OCI-LY7 (cell line): ENCODE measurements at regions not wholly inside any gene's neighbourhood (a gene's known extent, or its start where the extent isn't known, plus 50 kb on each side); places are given as distances from the start of the nearest gene placed in this dataset.

Experiments used
- BruUV-seq: library from RNA; stranded (reverse); fragments of 400-500 nt; replicated peaks from 2 replicates; lab custom pipeline; 2021; lab: Mats Ljungman, UMichigan
- CTCF ChIA-PET: fragments of 300-600 bp; sonication (Branson Sonifier 250); formaldehyde crosslinking; loops from one replicate; lab custom pipeline; 2022; ENCODE audit warnings: antibody characterized with exemption; ENCODE audit not compliant: unreplicated experiment; lab: Charles Lee
- POLR2A ChIA-PET: fragments of 300-600 bp; sonication (Branson Sonifier 250); formaldehyde crosslinking; loops from one replicate; lab custom pipeline; 2022; ENCODE audit warnings: antibody characterized with exemption; lab: Charles Lee
- DNase-seq: peaks from one replicate; pipeline ENCODE4 v3.0.0-alpha.2; 2015; ENCODE audit warnings: low spot score
- H2AFZ ChIP-seq: fragments of 200-600 bp; sonication (generic), shearing (Covaris generic); 2 replicates; pipeline ENCODE4 v1.6.1; 2014; ENCODE audit warnings: mild to moderate bottlenecking, antibody characterized with exemption, low read length, moderate library complexity
- H3K27ac ChIP-seq: fragments of 200-600 bp; sonication (generic); 2 replicates; pipeline ENCODE4 v1.5.1; 2014; ENCODE audit warnings: mixed run types, low read depth, mild to moderate bottlenecking, moderate library complexity, low read length, inconsistent platforms; ENCODE audit not compliant: poor library complexity, severe bottlenecking
- H3K36me3 ChIP-seq: fragments of 200-600 bp; sonication (generic); 2 replicates; pipeline ENCODE4 v1.6.1; 2014; ENCODE audit warnings: mild to moderate bottlenecking, antibody characterized with exemption, low read length, moderate library complexity, mixed read lengths; ENCODE audit not compliant: insufficient read depth
- H3K4me1 ChIP-seq: fragments of 200-600 bp; sonication (generic); 2 replicates; pipeline ENCODE4 v1.5.1; 2014; ENCODE audit warnings: mild to moderate bottlenecking, low read length; ENCODE audit not compliant: insufficient read depth, poor library complexity, severe bottlenecking
- H3K4me2 ChIP-seq: fragments of 200-600 bp; sonication (generic); 2 replicates; pipeline ENCODE4 v1.6.1; 2014; ENCODE audit warnings: mild to moderate bottlenecking, low read length
- H3K4me3 ChIP-seq: fragments of 200-600 bp; sonication (generic); 2 replicates; pipeline ENCODE4 v1.5.1; 2014; ENCODE audit warnings: mild to moderate bottlenecking, low read depth, low read length; ENCODE audit not compliant: poor library complexity, severe bottlenecking
- H3K79me2 ChIP-seq: fragments of 200-600 bp; sonication (generic); 2 replicates; pipeline ENCODE4 v1.6.1; 2016; ENCODE audit warnings: low read depth, mild to moderate bottlenecking, low read length, moderate library complexity, mixed read lengths; ENCODE audit not compliant: insufficient read depth
- H3K9me2 ChIP-seq: fragments of 200-600 bp; sonication (generic); 2 replicates; pipeline ENCODE4 v1.6.1; 2016; ENCODE audit warnings: mild to moderate bottlenecking, low read length, mixed read lengths; ENCODE audit not compliant: insufficient read depth
- H3K9me3 ChIP-seq: fragments of 200-600 bp; sonication (generic); 2 replicates; pipeline ENCODE4 v1.6.1; 2014; ENCODE audit warnings: mild to moderate bottlenecking, mixed run types, low read length, mixed read lengths
- H4K20me1 ChIP-seq: fragments of 200-600 bp; sonication (generic); 2 replicates; pipeline ENCODE4 v1.6.1; 2014; ENCODE audit warnings: mild to moderate bottlenecking, antibody characterized with exemption, low read length, moderate library complexity, mixed read lengths; ENCODE audit not compliant: insufficient read depth
- EZH2phosphoT487 ChIP-seq: fragments of 200-600 bp; sonication (generic); IDR thresholded peaks from 2 replicates; pipeline ENCODE4 v1.6.1; 2018; ENCODE audit warnings: low read depth, borderline replicate concordance, mild to moderate bottlenecking, mixed run types, antibody characterized with exemption, low read length, moderate library complexity, mixed read lengths
- intact Hi-C: fragments of 100-400 bp; cut with micrococcal nuclease; formaldehyde crosslinking; loops from one replicate; pipeline ENCODE4 v1.10.0; 2022; ENCODE audit not compliant: unreplicated experiment
- TF ChIP-seq, protein P1 (sequence below): fragments of 200-600 bp; sonication (generic); conservative IDR thresholded peaks from 2 replicates; pipeline ENCODE4 v1.5.1; 2014; ENCODE audit warnings: mild to moderate bottlenecking, antibody characterized with exemption, low read length, moderate library complexity, mixed read lengths

DNA sequence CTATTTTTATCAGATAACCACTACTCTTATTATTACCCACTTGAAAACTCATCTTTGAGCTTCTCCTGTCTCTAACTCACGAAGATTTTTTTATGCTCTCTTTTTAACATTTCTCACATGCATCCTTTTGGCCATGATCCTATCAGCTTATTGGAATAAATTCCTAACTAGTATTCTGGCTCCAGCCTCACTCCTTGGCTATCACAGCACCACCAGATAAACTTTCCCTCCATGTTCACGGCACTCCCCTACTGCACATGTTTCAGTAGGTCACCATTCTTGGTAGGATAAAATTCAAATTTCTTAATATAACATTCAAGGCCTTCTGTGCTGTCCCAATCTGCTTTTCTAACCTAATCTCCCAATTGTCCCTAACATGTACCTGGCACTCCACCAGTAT is 186.6 kb upstream of the UBASH3B start:
- H4K20me1 ChIP-seq = no peaks in the 10 kb centered on the region
- H2AFZ ChIP-seq = no peak overlapping the region
- no peak overlapping the region for H3K4me2 ChIP-seq
- ChIA-PET POLR2A (no interaction called here), CTCF (no interaction called here)
- no peak for DNase-seq
- H3K9me2 ChIP-seq = no peaks in the 10 kb centered on the region
- H3K27ac ChIP-seq = no peak overlapping the region
- BruUV-seq = no TSS peak
- no peaks in the 10 kb centered on the region for H3K9me3 ChIP-seq
- TF ChIP-seq, protein P1, sequence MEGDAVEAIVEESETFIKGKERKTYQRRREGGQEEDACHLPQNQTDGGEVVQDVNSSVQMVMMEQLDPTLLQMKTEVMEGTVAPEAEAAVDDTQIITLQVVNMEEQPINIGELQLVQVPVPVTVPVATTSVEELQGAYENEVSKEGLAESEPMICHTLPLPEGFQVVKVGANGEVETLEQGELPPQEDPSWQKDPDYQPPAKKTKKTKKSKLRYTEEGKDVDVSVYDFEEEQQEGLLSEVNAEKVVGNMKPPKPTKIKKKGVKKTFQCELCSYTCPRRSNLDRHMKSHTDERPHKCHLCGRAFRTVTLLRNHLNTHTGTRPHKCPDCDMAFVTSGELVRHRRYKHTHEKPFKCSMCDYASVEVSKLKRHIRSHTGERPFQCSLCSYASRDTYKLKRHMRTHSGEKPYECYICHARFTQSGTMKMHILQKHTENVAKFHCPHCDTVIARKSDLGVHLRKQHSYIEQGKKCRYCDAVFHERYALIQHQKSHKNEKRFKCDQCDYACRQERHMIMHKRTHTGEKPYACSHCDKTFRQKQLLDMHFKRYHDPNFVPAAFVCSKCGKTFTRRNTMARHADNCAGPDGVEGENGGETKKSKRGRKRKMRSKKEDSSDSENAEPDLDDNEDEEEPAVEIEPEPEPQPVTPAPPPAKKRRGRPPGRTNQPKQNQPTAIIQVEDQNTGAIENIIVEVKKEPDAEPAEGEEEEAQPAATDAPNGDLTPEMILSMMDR = no peak
- no peak for TF ChIP-seq EZH2phosphoT487
- intact Hi-C loops = no loop called here
- H3K4me1 ChIP-seq = no peaks in the 10 kb centered on the region
- no peak overlapping the region for H3K4me3 ChIP-seq
- H3K79me2 ChIP-seq = no peaks in the 10 kb centered on the region
- no peaks in the 10 kb centered on the region for H3K36me3 ChIP-seq

DNA sequence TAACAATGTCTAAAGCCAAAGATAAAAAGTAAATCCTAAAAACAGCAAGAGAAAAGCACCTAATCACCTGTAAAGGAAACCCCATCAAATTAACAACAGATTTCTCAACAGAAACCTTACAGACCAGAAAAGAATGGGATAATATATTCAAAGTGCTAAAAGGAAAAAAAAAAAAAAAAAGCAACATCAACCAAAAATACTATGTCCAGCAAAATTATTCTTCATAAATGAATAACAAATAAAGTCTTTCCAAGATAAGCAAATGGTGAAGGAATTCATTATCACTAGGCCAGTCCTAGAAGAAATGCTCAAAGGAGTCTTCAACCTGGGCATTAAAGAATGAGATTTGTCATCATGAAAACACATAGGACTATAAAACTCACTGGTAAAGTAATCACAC is 192.0 kb upstream of the UBASH3B start:
- TF ChIP-seq, protein P1 = no peak
- TF ChIP-seq EZH2phosphoT487 = no peak
- Histone ChIP-seq H3K79me2 (no peaks in the 10 kb centered on the region), H4K20me1 (no peaks in the 10 kb centered on the region), H3K9me3 (no peaks in the 10 kb centered on the region), H3K27ac (no peak overlapping the region), H3K4me3 (no peak overlapping the region), H3K4me2 (no peak overlapping the region), H3K36me3 (no peaks in the 10 kb centered on the region), H2AFZ (no peak overlapping the region), H3K4me1 (no peaks in the 10 kb centered on the region), H3K9me2 (no peaks in the 10 kb centered on the region)
- CTCF ChIA-PET = no interaction called here
- no peak for DNase-seq
- intact Hi-C loops = no loop called here
- no TSS peak for BruUV-seq
- POLR2A ChIA-PET = no interaction called here

DNA sequence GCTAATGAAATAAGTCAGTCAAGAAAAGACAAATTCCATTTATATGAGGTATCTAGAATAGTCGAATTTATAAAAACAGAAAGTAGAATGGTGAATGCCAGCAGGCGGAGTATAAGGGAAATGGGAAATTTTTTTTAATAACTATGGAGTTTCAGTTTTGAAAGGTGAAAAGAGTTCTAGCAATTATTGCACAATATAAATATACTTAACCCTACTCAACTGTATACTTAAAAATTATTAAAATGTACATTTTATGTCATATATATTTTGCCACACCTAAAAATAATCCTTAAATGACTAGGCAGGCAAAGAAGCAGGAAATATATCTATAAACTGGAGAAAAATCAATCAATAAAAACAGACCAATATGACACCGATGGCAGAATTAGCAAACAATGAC is 196.5 kb upstream of the UBASH3B start:
- H4K20me1 ChIP-seq = no peaks in the 10 kb centered on the region
- BruUV-seq = no TSS peak
- ChIA-PET POLR2A (no interaction called here), CTCF (no interaction called here)
- no peaks in the 10 kb centered on the region for H3K9me3 ChIP-seq
- intact Hi-C loops = no loop called here
- H3K79me2 ChIP-seq = no peaks in the 10 kb centered on the region
- no peak overlapping the region for H3K4me3 ChIP-seq
- H3K9me2 ChIP-seq = no peaks in the 10 kb centered on the region
- no peak for DNase-seq
- no peak overlapping the region for H2AFZ ChIP-seq
- H3K36me3 ChIP-seq = no peaks in the 10 kb centered on the region
- TF ChIP-seq, protein P1 = no peak
- no peak for TF ChIP-seq EZH2phosphoT487
- H3K4me2 ChIP-seq = no peak overlapping the region
- H3K27ac ChIP-seq = no peak overlapping the region
- no peaks in the 10 kb centered on the region for H3K4me1 ChIP-seq
